ENCODE measurements at regions not wholly inside any gene's neighbourhood (a gene's known extent, or its start where the extent isn't known, plus 50 kb on each side); places are given as distances from the start of the nearest gene placed in this dataset.

- no peak for DNase-seq (ENCODE audit: low read depth)
Observed at GRCh38 chr10:44242826-44243225, 142.1 kb downstream of the CXCL12 start.

GRCh38 chr10:44242091-44242490 lies 142.8 kb downstream of the CXCL12 start:
- no peak for DNase-seq (ENCODE audit: low read depth)

DNA sequence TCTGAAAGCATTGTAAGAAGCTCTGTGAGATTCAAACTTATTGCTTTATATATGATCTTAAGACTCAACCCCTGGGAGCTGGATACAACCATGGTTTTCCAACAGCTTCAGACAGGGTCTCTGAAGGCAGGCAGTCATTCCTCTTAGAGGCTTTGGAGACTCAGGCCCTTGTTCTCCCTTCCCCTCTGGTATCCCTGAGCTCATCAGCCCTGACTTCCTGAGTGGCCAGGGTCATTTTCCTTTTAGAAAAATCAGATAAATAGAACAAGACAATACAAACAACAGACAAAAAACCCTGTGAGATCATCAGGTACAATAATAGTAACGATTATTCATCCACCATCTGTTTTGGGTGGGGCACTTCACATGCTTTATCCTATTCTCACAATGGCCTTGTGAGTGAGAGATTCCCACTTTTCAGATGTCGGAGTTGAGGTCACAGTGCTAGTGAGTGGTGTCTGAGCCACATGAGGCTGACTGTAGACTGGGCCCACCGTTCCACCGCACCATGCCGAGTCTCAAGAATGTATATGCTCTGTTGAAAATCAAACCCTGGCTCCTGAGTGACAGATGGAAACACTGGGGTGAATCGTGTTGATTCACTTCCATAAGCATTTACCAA lies 144.2 kb downstream of the CXCL12 start:
- no peak for DNase-seq (ENCODE audit: low read depth)

DNA sequence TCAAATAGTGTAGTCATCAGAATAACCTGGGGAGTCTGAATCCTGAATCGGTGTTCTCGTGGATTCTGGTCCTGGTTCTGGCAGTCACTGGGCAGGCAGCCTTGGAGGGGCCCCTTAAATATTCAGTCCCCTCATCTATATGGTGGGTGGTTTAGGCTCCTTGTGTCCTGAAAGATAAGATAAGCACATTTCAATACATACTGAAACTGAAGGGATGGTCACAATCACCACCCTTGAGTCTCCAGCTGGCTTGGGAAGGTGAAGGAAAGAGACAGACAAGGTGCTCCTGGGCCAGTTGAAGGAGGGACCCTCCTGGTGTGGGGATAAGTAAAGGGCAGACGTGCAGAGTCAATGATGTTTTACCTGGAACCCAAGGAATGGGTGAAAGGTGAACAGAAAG lies 146.7 kb downstream of the CXCL12 start:
- DNase-seq (ENCODE audit: low read depth), result no peak

DNA sequence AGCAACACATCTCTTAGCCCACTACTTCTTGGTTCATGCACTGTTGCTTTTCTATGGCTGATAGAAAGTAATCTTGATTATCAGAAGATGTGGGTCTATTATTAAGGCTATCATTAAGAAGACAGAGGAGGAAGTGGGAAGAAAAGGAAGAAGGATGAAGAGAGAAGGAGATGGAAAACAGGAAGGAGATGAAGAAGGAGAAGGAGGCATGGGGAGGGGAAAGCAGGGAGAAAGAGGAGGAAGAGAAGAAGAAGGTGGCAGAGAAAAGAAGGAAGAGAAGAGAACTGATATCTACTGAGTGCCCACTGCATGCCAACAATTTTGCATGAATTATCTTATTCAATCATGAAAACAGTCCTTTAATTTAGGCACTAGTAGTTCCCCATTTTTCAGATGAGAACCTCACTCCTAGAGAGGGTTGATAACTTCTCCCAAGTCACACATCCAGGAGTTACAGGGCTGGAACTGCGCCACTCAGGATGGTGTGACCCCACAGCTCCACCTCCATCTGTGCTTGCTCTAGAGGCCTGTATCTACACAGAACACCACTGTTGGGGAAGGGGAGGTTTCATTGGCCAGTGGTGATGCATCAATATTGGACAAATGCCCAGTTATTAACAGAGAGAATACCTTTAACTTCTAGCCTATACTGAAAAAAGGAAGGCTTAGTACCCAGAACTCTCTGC lies 147.4 kb downstream of the CXCL12 start:
- no peak for DNase-seq (ENCODE audit: low read depth)

- no peak for DNase-seq (ENCODE audit: low read depth)
Observed at GRCh38 chr10:44235363-44235762, 149.5 kb downstream of the CXCL12 start.

DNA sequence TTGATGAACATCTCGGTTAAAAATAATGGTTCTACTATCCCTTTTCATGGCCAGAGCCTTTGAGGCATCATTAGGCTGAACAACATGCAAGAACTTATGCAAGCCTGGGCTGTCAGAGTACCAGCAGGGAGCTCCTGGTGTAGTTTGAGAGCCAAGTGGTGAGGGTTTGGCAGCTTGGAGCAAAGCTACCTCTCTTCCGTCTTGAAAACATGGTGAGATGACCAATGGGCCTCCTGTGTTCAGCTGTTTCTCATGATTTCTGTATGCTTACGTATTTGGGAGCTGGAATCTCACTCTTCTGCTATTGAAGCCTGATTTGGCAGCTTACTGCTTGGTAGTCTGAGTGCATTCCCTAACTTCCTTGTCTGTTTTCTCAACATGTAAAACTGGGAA lies 150.4 kb downstream of the CXCL12 start:
- no peak for DNase-seq (ENCODE audit: low read depth)

DNA sequence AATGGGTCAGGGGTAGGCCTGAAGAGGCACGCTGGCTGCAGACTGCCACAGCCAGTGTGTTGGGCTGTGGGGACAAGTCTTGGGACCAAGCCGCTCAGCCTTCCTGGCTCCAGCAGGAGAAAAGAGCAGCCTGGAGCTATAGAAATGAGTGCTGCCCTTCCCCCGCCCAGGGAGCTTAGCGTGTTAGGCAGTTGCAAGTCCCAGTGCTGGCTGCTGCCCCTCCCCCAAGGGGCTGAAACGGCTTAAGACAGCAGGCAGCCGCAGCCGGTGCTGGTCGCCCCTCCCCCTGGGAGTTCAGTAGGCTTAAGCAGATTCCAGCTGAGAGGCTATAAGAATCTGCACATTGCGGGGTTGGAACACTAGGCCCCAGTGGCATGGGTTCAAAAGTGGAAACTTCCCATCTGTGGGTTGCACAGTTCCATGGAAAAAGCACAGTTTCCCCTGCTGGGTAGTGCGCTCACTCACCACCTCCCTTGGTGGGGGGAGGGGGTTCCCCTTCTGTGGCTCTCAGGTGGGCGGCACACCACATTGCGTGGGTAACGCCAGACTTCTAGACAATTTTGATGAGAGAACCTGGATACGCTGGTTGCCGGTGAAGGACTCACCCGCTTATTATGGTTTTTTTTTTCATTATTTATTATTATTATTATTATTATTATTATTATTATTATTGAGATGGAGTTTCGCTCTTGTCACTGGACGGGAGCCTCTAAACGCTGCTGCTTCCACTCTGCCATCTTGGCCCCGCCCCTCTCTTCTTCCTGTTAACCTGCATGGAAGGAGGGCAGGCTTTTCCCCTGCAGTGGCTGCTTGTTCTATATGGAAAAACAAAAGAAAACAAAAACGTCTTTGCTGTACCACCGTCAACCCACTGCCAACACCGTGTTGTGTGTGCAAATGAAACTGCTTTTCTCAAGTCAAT lies 151.1 kb downstream of the CXCL12 start:
- no peak for DNase-seq (ENCODE audit: low read depth)

DNA sequence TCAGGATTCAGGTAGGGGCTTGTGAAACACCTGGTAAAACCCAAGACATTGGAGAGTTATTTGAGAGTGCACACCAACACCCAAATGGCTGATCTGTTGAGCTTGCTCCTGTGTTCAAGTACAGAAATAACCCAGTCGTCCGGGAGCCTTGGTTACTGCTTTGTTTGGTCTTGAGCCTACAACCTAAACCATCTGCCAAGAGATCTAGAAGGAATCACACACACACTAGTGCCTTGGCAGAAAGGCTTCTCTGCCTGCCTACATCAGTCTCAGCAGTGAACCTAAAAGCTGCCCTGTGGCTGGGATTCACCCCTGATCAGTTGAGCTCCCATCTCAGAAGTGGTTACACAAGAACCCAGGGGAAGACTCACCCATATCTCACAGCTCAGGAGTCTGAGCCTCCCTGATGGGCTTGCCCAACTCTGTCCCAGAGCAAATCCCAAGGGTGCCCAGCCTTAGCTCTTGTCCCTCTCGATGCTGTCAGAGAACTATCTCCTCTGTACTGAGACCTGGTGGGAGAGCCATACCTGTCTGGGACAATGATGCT lies 167.6 kb downstream of the CXCL12 start:
- no peak for DNase-seq (ENCODE audit: low read depth)

GRCh38 chr10:44216073-44216472 lies 168.8 kb downstream of the CXCL12 start:
- no peak for DNase-seq (ENCODE audit: low read depth)

DNA sequence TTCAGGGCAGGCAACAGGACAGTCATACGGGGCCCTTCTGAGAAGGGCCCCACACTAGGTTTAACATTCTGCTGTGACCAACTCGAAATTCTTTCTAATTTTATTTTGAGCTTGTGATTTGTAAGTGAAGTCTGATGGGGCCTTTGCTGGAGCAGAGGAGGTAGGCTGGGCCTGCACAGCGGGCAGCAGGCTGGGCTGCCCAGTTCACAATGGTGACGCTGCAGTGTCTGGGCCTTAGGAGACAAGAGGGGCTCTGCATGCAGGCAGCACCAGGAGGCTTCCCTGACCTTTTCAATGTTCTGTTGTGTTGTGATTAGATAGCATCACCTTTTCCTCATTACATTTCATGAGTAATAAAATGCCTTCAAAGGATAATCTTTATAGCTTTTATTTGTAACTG lies 175.1 kb downstream of the CXCL12 start:
- DNase-seq (ENCODE audit: low read depth), result no peak

GRCh38 chr10:44207160-44207559 lies 177.7 kb downstream of the CXCL12 start:
- no peak for DNase-seq (ENCODE audit: low read depth)

DNA sequence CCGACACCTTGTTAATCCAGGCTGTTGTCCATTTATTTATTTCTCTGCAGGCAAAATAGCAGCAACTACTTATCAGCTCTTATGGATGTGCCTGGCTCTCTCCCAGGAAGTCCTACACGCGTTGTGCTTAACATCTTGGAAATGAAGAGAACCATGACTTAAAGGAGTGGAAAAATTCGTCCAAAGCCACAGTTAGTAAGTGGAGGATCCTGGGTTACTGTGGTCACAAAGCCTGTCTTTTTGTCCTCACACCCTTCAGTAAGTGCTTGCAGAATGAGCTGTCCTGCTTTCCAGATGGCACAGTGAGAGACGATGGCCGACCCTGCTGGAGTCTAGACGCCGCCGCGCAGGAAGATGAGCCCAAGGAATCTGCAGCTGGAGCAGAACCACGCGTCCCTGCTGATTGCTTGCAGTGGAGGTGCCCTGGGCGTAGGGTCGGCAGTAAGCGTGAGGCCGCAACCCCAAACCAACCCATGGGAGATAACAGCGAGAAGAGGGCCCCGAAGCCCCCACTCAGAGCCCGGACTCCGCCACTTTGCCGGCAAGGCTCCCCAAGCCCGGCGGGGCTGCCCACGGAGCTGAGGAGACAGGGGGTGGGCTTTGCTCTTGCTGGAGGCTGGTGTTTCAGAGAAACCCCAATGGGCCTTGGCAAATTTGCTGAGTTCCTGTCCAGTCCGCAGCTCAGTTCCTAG lies 178.6 kb downstream of the CXCL12 start:
- DNase-seq (ENCODE audit: low read depth), result no peak

DNA sequence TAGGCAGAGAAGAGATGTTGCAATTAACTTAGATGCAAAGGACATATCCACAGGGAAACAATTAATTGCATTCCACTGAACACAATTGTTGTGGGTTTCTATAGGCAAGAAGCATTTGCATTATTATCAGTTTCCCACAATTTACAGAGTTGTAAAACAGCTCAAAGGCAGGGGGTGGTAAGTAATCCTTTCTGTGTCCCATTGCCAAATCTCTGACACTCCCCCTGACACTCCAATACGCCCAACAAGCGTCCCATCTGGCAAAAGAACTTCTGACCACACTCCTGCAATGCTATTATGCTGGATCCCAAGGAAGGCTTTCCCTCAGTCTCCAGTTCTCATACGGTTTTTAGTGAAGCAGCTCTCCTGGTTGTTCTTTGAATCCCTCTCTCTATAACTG lies 179.8 kb downstream of the CXCL12 start:
- DNase-seq (ENCODE audit: low read depth), result no peak

DNA sequence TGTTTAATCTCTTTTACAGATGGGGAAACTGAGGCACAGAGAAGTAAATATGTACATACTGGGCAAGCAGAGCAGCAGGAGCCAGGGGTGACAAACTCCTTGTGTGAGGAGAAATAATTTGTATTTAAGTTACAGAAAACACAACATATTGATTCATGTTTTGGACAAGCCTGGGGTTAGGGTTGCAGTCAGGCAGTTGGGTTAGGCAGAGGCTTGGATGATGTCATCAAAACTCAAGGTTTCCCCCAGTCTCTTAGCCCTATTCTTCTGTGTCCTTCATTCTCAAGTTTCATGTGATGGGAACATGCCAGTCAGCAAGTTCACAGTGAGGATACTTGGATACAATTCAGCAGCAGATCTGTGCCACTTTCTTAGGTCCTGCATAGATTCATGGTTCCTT lies 181.4 kb downstream of the CXCL12 start:
- DNase-seq (ENCODE audit: low read depth), result no peak

- no peak for DNase-seq (ENCODE audit: low read depth)
Observed at GRCh38 chr10:44202952-44203351, 181.9 kb downstream of the CXCL12 start.

DNA sequence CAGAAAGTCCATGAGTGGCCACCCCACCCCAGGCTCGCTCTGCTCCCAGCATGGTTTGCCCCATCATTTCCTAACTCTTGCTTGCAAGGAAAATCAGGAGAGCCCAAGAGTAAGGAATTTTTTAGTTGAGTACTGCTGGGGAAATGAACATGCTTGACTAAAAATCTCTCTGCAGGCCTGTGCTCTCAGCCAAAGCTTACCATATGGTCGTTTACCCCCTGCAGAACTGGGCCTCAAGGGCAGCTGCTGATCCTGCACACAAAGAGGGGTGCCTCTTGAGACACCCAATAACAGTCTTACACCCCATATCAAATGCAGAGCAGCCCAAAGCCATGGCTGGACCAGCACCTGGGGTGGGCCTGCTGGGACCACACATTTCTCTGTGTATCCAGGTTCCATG lies 183.2 kb downstream of the CXCL12 start:
- DNase-seq (ENCODE audit: low read depth), result no peak

DNA sequence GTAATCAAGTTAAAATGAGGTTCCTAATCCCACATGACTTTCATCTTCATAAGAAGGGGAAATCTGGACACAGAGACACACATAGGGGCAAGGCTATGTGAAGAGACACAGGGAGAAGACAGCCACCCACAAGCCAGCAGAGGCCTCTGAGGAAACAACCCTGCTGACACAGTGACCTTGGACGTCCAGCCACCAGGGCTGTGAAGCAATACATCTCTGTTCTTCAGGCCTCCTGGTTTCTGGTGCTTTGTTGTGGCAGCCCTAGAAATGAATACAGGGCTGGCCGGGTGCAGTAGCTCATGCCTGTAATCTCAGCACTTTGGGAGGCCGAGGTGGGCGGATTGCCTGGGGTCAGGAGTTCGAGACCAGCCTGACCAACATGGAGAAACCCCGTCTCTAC lies 183.9 kb downstream of the CXCL12 start:
- no peak for DNase-seq (ENCODE audit: low read depth)

- no peak for DNase-seq (ENCODE audit: low read depth)
Observed at GRCh38 chr10:44199991-44200655, 184.8 kb downstream of the CXCL12 start.

- no peak for DNase-seq (ENCODE audit: low read depth)
Observed at GRCh38 chr10:44199267-44199666, 185.6 kb downstream of the CXCL12 start.

- DNase-seq (ENCODE audit: low read depth), result no peak
Observed at GRCh38 chr10:44198780-44199097, 186.2 kb downstream of the CXCL12 start.

Measured in HS-5 (cell line).